GM04503 (cell line): ENCODE measurements at regions not wholly inside any gene's neighbourhood (a gene's known extent, or its start where the extent isn't known, plus 50 kb on each side); places are given as distances from the start of the nearest gene placed in this dataset.

Experiments used
- DNase-seq: peaks from one replicate; pipeline ENCODE4 v3.0.0-alpha.2; 2012; ENCODE audit warnings: low read depth

DNA sequence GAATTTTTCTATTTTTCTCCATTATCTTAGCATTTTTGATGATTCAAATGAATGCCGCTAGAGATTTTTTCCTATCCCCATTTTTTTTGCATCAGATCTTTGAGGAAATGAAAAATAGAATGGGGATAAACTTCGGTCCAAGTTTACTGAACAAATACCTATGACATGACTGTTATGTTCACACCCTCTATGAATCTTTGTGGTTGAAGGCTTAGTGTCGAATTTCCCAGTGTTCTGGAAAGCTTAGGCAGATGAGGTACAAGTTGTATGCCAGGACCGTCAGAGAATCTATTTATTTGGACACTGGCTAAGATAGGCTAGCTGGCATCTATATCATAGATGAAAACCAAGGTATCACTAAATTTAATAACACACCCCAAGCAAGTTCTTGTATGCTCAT is 123.4 kb downstream of the SPCS3 start:
- DNase-seq, result peak; percentile 82

DNA sequence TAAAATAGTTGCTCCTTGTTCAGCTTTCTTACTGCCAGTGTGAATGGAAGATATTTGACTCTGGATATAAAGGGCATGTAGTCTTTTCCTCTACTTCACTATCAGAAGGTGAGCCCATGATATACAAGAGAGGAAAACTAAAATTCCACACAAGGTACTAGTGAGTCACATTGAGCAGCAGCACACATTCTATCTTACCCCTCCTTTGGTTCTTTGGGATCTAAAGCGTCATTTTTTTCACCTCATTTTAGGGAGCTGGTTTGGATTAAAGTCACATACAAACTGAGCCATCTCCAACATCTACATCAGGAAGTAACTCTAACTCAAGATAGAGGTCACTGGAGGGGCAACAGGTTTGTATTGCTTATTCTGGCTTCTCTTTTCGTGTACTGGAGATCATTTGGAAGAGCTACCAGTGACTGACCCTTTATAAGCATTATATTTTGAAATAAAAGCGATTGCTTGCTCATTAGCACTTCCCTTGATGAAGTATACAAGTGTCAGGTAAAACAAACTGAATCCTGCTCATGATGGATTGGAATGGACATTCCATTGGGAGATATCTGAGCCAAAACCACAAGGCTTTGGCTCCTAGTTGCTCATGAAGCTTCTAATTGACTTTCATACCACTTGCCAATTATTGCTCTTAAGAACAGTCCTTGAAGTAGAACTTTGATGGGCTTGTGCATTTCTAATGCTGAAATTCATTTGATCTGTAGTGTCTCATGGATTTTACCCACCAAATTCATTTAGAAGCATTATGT is 124.1 kb downstream of the SPCS3 start:
- no peak for DNase-seq

DNA sequence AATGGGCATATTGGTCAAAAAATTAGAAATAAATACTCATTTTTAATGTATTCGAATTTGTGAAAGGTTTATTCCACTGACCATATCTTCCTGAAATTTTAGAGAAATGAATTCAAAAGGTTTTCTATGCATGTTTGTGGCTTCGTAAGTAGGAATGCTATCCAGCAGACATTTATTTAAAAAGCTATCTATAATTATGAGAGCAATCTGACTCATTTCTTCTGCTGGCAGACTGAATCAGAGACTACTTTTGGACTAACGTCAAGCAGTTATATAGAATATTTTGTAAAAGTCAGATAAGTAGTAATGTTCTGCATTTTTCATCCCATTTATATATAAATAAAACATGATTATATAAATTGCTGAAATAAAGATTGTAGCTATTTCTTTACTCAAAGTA is 125.0 kb downstream of the SPCS3 start:
- DNase-seq, result peak; percentile 35

DNA sequence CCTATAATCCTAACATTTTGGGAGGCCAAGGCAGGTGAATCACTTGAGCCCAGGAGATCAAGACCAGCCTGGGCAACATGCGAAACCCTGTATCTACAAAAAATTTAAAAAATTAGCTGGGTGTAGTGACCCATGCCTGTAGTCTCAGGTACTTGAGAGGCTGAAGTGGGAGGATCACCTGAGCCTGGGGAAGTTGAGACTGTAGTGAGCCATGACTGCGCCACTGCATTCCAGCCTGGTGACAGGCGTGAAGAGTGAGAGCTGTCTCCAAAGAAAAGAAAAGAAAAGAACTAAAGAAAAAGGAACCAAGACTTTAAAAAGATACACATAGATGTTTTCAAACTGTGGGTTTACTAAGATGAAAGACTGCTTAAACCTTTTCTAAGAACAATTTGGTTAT is 129.0 kb downstream of the SPCS3 start:
- DNase-seq, result no peak

DNA sequence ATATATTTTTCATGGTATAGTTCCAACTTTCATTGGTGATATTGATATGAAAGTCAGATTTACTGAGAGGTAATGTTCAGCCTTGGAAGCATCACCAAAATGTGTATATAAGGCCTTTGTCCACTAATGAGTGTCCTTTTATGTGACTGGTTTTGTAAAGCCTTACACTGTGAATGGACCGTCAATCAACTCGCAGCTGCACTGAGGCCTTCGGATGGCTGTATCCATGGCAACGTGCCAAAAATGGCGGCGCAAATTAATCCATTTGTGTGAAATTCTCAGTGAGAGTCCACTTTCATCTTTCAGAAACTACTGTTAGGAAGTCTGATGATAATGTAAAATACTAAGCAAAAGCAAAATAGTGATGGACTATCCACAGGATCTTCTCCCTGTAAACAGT is 131.7 kb downstream of the SPCS3 start:
- no peak for DNase-seq

DNA sequence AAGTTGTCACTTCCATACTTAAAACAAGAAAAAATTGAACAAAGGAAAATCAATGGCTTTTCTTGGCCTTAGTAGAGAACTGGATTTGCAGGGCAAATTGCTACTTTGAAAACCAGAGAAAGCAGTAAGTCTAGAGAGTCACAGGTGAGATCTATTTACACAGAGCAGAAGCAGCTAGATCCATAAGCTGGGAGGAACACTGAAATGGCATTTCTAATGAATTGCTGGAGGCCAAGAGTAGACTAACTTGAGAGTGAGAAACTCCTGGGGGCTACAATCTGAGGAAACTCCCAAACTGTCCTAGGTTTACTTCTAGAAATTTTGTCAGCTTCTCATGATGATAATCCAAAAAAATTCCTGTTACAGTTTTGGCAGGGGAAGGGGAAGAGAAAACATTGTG is 133.3 kb downstream of the SPCS3 start:
- DNase-seq, result no peak

DNA sequence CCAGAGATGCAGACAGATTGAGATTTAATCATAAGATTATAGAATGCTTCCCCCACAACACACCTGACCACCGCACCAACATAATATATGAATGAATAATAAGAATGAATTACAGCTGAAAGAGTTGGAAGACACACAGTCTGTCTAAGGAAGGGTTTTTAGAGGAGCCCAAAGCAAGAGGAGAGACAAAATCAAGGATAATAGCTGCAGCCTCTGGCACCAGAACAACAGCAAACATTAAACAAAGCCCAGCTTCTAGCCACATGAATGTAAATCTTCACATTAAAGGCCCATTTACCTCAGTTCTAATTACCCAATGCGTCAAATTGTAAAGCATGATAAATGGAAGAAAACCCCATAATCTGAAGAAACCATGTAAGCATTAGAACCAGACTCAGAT is 133.9 kb downstream of the SPCS3 start:
- no peak for DNase-seq

DNA sequence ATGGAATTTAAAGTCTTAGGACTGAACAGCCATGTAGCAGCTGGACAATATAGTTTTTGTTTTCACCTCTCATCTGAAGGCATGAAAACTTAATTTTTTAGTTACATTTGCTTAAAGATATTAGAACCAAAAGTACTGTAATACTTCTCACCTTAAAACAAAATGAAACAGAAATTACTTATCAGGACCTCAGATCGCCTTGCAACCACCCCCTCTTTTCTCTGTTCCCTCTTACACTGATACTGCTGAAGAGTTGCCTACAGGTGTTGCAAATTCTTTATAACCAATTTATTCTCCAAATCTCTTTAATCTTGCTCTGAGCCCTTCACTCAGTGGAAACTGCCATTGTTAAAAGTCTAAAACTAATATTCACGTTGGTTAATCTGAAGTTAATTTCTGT is 145.0 kb downstream of the SPCS3 start:
- DNase-seq, result no peak

GRCh38 chr4:176467001-176467400 is 147.2 kb downstream of the SPCS3 start:
- DNase-seq, result no peak

GRCh38 chr4:176469546-176469945 is 149.8 kb downstream of the SPCS3 start:
- DNase-seq, result no peak

- DNase-seq, result no peak
Measured at GRCh38 chr4:176470671-176471070, 150.9 kb downstream of the SPCS3 start.

GRCh38 chr4:176475067-176475466 is 155.3 kb downstream of the SPCS3 start:
- no peak for DNase-seq

DNA sequence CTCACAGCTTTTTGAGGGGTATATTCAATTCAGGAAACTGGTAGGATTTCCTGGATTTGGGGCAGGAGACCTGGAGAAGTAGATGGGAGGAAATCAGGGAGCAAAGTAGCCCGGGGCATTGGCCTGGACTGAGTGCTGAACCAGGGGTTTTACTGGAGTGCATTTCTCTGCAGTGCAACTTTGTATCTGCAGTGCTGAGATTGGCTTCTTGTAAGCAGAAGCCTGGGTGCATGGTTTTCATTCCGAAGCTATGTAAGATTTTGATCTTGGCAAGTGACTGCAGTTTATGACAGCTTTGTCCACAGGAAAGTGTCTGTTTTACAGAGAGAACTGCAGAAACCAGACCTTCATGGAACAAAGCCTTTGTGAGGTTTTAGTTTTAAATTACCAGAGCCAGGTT is 158.3 kb downstream of the SPCS3 start:
- DNase-seq, result no peak

- DNase-seq, result no peak
Measured at GRCh38 chr4:176479767-176480166, 160.0 kb downstream of the SPCS3 start.

GRCh38 chr4:176482972-176483371 is 163.2 kb downstream of the SPCS3 start:
- DNase-seq, result no peak

GRCh38 chr4:176484301-176484984 is 164.7 kb downstream of the SPCS3 start:
- DNase-seq, result no peak

- no peak for DNase-seq
Measured at GRCh38 chr4:176489001-176489400, 169.2 kb downstream of the SPCS3 start.

- no peak for DNase-seq
Measured at GRCh38 chr4:176492646-176493302, 173.0 kb downstream of the SPCS3 start.

- DNase-seq, result no peak
Measured at GRCh38 chr4:176498617-176499256, 179.0 kb downstream of the SPCS3 start.

GRCh38 chr4:176499518-176499917 is 179.8 kb downstream of the SPCS3 start:
- DNase-seq, result peak; percentile 57

- DNase-seq, result no peak
Measured at GRCh38 chr4:176500894-176501293, 181.1 kb downstream of the SPCS3 start.

DNA sequence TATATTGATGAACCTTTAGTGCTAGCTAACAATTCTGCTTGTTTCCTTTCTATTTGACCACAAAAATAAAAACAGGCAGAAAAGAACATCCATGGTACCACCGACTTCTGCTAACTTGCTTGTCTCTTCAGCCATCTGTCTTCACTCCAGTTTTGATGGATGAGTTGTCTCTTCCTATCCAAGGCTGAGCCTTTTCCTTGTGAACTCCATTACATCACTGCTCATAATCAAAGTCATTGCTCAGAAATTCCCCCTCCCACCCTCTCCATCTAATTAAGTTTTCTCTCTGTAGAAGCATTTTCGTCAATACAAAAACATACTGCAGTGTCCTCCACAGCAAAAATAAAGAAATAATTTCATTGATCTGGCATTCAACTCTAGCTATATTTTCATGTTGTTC is 184.4 kb downstream of the SPCS3 start:
- DNase-seq, result no peak
